K562 (cell line): ENCODE measurements at regions not wholly inside any gene's neighbourhood (a gene's known extent, or its start where the extent isn't known, plus 50 kb on each side); places are given as distances from the start of the nearest gene placed in this dataset.
A peak's percentile ranks its signal among the peaks of the same experiment; 100 is the strongest.

ENCODE experiments used
- ATAC-seq: fragments of 200-7000 bp; cut with Tn5 transposase; 3 replicates; pipeline ENCODE4 v1.9.1; 2020; ENCODE audit warnings: moderate library complexity
- BruUV-seq: library from RNA; stranded (reverse); fragments of 400-500 nt; replicated peaks from 2 replicates; lab custom pipeline; 2021; lab: Mats Ljungman, UMichigan
- CTCF ChIA-PET: fragments of 300-600 bp; formaldehyde crosslinking; extraction: SDS; loops from one replicate; lab custom pipeline; 2021; ENCODE audit warnings: low intra/inter-chr PET ratio; lab: Yijun Ruan, JAX
- POLR2A ChIA-PET: fragments of 300-600, 350-650 bp; sonication (Branson Sonifier 250); formaldehyde crosslinking; extraction: SDS; loops from one replicate; lab custom pipeline; 2021; ENCODE audit warnings: antibody characterized with exemption, inconsistent platforms; lab: Yijun Ruan, JAX
- DNase-seq, 4 experiments: peaks; one replicate each; pipeline versions ENCODE4 v3.0.0 to v3.0.0-alpha.2; 2011 to 2018; ENCODE audit warnings: low spot score in 3 of 4, mixed read lengths in 3 of 4; ENCODE audit errors: extremely low read depth in 1 of 4
- FAIRE-seq: peaks from 2 replicates; lab custom pipeline; 2011; peaks lifted over from hg19 to GRCh38; lab: Jason Lieb, UNC
- H2AFZ ChIP-seq: 2 replicates; pipeline ENCODE4 v1.6.0; 2011; ENCODE audit warnings: low read depth, low read length, control low read depth, inconsistent platforms
- H3K27ac ChIP-seq: fragments of 200-600 bp; 3 replicates; pipeline ENCODE4 v1.8.0; 2011; ENCODE audit warnings: low read depth, mild to moderate bottlenecking, control low read depth, inconsistent platforms, low read length, moderate library complexity, mixed read lengths; ENCODE audit errors: extremely low read depth
- H3K27me3 ChIP-seq, 2 experiments: fragments of 300-600 bp in 1 of 2; 2 replicates in 1 of 2; 3 replicates in 1 of 2; pipeline versions ENCODE4 v1.6.0 to v1.8.0; 2011; ENCODE audit warnings: inconsistent platforms in 2 of 2, low read length in 2 of 2, mild to moderate bottlenecking in 1 of 2, mixed read lengths in 1 of 2, moderate library complexity in 1 of 2; ENCODE audit not compliant: control insufficient read depth in 2 of 2, insufficient read depth in 2 of 2
- H3K36me3 ChIP-seq: fragments of 300-600 bp; 3 replicates; pipeline ENCODE4 v1.8.0; 2011; ENCODE audit warnings: mild to moderate bottlenecking, low read length, inconsistent platforms; ENCODE audit not compliant: control insufficient read depth, insufficient read depth
- H3K4me1 ChIP-seq, 2 experiments: fragments of 200-600 bp in 1 of 2; replicated peaks in 1 of 2; 2 replicates in 1 of 2; 3 replicates in 1 of 2; pipeline versions ENCODE4 v1.5.1 to v1.8.0; 2011; ENCODE audit warnings: inconsistent platforms in 2 of 2, low read length in 2 of 2, mild to moderate bottlenecking in 1 of 2, mixed read lengths in 1 of 2, moderate library complexity in 1 of 2; ENCODE audit not compliant: control insufficient read depth in 2 of 2, insufficient read depth in 2 of 2
- H3K4me2 ChIP-seq: 2 replicates; pipeline ENCODE4 v1.6.1; 2011; ENCODE audit warnings: low read length, control low read depth, inconsistent platforms, mixed read lengths; ENCODE audit not compliant: insufficient read depth
- H3K4me3 ChIP-seq: fragments of 200-600 bp; sonication (generic), shearing (Covaris generic); 2 replicates; pipeline ENCODE4 v1.5.1; 2016; ENCODE audit warnings: control low read depth, inconsistent platforms
- H3K79me2 ChIP-seq: fragments of 200-600 bp; 3 replicates; pipeline ENCODE4 v1.8.0; 2011; ENCODE audit warnings: low read length, inconsistent platforms; ENCODE audit not compliant: control insufficient read depth, insufficient read depth
- H3K9ac ChIP-seq, 2 experiments: 2 replicates each; pipeline versions ENCODE4 v1.6.0 to v1.6.1; 2011; ENCODE audit warnings: low read depth in 2 of 2, low read length in 2 of 2, control low read depth in 1 of 2, inconsistent platforms in 1 of 2, mild to moderate bottlenecking in 1 of 2, mixed read lengths in 1 of 2; ENCODE audit not compliant: insufficient read depth in 1 of 2
- H3K9me1 ChIP-seq: one replicate; pipeline ENCODE4 v1.6.0; 2011; ENCODE audit warnings: inconsistent platforms, mild to moderate bottlenecking, low read length, moderate library complexity; ENCODE audit not compliant: control insufficient read depth, insufficient read depth
- H3K9me3 ChIP-seq: replicated peaks from 2 replicates; pipeline ENCODE4 v1.5.1; 2011; ENCODE audit warnings: low read depth, low read length, inconsistent platforms; ENCODE audit not compliant: control insufficient read depth, insufficient read depth
- H4K20me1 ChIP-seq: replicated peaks from 2 replicates; pipeline ENCODE4 v1.6.1; 2011; ENCODE audit warnings: low read length, inconsistent platforms, mixed read lengths; ENCODE audit not compliant: control insufficient read depth, insufficient read depth
- PYGO2 ChIP-seq: fragments of 450-650 bp; IDR thresholded peaks from 2 replicates; pipeline ENCODE4 v1.6.1; 2016; ENCODE audit warnings: mild to moderate bottlenecking, missing genetic modification characterization, moderate library complexity, missing compliant biosample characterization
- RAD21 ChIP-seq, 2 experiments: fragments of 250-450 bp in 1 of 2; fragments of 450-650 bp in 1 of 2; sonication (Bioruptor Pico) in 1 of 2; formaldehyde crosslinking in 1 of 2; IDR thresholded peaks in 1 of 2; conservative IDR thresholded peaks in 1 of 2; 2 replicates each; pipeline versions ENCODE4 v1.4.0 to v1.8.0; 2020 to 2022; ENCODE audit warnings: mild to moderate bottlenecking in 2 of 2, moderate library complexity in 1 of 2
- RBM15 ChIP-seq: fragments of 200-400 bp; formaldehyde crosslinking; IDR thresholded peaks from 2 replicates; pipeline ENCODE4 v1.6.1; 2018; ENCODE audit warnings: mild to moderate bottlenecking, low read length, moderate library complexity; ENCODE audit not compliant: insufficient read depth
- WGBS: fragments of 100-300 bp; shearing (Covaris generic); methylation state at CpG from one replicate; pipeline ENCODE4 v1.1.6; 2016; ENCODE audit warnings: low coverage, mixed read lengths; ENCODE audit not compliant: insufficient coverage; ENCODE audit errors: missing lambda C conversion rate; 5-methylcytosine and 5-hydroxymethylcytosine counted together
- in situ Hi-C: fragments of 300-500 bp; cut with MboI; formaldehyde crosslinking; loops from 4 replicates; pipeline ENCODE4 v1.15.0; 2018; ENCODE audit warnings: inconsistent platforms, mixed read lengths
- intact Hi-C: fragments of 100-400 bp; cut with micrococcal nuclease; formaldehyde crosslinking; loops from 2 replicates; pipeline ENCODE4 v1.14.2; 2022
- TF ChIP-seq, protein P1 (sequence below), 2 experiments: fragments of 450-650 bp; IDR thresholded peaks; 2 replicates each; pipeline ENCODE4 v1.6.1; 2016; ENCODE audit warnings: mild to moderate bottlenecking in 2 of 2, borderline replicate concordance in 1 of 2, low read depth in 1 of 2, moderate library complexity in 1 of 2
- TF ChIP-seq, protein P2 (sequence below), 3 experiments: IDR thresholded peaks in 2 of 3; conservative IDR thresholded peaks in 1 of 3; 2 replicates each; pipeline ENCODE4 v1.5.1; 2011 to 2012; ENCODE audit warnings: low read length in 3 of 3, mild to moderate bottlenecking in 3 of 3, control low read depth in 2 of 3, improper control_type of control experiment in 1 of 3, inconsistent platforms in 1 of 3, low read depth in 1 of 3, mixed read lengths in 1 of 3, moderate library complexity in 1 of 3; ENCODE audit not compliant: insufficient read depth in 2 of 3
- TF ChIP-seq, protein P3 (sequence below): sonication (generic); formaldehyde crosslinking; IDR thresholded peaks from 2 replicates; pipeline ENCODE4 v1.8.1; 2023; ENCODE audit warnings: mild to moderate bottlenecking, missing genetic modification reagents

DNA sequence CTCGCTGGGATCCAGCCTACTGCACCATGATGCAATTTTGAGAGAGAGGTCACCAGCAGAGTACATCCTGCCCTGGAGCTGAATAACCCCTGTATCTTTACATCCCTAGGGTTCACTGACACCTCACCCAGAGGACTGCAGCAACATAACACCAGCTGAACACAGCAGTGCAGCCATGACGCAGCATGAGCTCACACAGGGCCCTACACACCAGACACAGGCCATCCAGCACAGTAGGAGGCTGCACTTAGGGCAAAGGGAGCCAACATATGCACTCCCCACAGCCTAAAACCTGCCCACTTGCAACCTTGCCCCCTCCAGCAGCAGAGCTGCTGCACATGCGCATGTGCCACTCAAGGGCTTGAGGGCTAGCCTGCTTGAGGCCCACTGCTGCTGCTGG, 157.3 kb upstream of the SMARCA2 start (continued):
- TF ChIP-seq, protein P1, sequence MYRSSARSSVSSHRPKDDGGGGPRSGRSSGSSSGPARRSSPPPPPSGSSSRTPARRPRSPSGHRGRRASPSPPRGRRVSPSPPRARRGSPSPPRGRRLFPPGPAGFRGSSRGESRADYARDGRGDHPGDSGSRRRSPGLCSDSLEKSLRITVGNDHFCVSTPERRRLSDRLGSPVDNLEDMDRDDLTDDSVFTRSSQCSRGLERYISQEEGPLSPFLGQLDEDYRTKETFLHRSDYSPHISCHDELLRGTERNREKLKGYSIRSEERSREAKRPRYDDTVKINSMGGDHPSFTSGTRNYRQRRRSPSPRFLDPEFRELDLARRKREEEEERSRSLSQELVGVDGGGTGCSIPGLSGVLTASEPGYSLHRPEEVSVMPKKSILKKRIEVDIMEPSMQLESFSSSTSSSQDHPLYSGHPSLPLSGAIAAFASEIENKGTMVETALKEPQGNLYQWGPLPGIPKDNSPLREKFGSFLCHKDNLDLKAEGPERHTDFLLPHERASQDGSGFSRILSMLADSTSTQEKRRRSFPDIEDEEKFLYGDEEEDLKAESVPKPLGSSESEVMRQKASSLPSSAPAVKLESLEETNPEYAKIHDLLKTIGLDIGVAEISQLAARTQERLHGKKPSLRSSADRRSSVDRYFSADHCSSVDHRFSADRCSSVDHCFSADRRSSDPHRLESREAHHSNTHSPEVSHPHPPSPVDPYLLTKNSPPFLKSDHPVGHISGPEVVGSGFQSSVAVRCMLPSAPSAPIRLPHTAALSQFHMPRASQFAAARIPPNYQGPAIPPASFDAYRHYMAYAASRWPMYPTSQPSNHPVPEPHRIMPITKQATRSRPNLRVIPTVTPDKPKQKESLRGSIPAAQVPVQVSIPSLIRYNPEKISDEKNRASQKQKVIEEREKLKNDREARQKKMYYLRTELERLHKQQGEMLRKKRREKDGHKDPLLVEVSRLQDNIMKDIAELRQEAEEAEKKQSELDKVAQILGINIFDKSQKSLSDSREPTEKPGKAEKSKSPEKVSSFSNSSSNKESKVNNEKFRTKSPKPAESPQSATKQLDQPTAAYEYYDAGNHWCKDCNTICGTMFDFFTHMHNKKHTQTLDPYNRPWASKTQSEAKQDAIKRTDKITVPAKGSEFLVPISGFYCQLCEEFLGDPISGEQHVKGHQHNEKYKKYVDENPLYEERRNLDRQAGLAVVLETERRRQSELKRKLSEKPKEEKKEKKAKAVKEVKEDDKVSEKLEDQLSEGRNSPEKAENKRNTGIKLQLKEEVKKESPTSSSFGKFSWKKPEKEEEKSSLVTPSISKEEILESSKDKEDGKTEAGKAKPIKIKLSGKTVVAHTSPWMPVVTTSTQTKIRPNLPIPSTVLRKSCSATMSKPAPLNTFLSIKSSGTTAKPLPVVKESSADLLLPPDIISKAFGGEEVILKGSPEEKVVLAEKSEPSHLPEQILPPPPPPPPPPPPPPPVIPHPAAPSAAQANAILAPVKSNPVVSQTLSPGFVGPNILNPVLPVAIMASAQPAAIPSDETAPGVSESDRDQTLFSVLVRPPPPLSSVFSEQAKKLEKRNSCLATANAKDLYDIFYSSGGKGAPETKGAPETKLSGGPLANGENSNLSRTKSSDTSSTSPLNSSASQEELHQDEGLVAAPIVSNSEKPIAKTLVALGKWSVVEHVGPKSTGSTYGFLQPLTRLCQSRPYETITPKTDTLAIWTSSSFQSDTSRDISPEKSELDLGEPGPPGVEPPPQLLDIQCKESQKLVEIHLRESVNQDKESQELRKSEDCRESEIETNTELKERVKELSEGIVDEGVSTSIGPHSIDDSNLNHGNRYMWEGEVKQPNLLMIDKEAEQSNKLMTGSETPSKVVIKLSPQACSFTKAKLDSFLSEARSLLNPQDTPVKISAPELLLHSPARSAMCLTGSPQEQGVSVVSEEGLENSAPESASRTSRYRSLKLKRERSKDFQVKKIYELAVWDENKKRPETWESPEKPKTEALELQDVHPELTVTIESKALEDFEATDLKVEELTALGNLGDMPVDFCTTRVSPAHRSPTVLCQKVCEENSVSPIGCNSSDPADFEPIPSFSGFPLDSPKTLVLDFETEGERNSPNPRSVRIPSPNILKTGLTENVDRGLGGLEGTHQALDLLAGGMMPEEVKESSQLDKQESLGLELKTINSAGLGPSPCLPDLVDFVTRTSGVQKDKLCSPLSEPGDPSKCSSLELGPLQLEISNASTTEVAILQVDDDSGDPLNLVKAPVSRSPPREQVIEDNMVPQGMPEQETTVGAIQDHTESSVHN (IDR thresholded peaks at IDR 0.05; ENCODE audit: borderline replicate concordance in 1 of 2, low read depth in 1 of 2): no peak

DNA sequence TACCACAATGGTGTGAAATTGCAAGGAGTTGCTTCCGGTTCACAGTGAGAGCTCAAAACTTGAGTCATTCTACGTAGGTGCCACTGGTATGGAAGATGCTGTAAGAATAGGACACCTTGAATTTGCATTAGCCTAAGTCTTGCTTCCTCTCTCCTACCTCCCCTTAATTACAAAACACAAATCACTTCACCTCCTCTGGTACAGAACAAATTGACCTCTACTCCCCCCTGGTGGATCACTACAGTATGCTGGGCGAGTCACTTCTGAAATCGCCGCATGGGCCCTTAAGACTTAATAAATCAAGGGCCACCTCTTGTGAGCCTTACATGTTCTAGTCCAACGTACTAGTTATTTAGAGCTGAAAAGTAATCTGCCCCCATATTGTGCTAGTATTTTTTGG, 145.3 kb upstream of the SMARCA2 start:
- intact Hi-C loops (loop anchor here (10.0 kb wide), 1 partner anchor 985 kb away; no protein-coding TSS in a partner anchor), in situ Hi-C loops (no loop called here)
- no peak overlapping the region for H3K4me3 ChIP-seq
- H3K79me2 ChIP-seq: no peaks in the 10 kb centered on the region
- TF ChIP-seq, protein P2, sequence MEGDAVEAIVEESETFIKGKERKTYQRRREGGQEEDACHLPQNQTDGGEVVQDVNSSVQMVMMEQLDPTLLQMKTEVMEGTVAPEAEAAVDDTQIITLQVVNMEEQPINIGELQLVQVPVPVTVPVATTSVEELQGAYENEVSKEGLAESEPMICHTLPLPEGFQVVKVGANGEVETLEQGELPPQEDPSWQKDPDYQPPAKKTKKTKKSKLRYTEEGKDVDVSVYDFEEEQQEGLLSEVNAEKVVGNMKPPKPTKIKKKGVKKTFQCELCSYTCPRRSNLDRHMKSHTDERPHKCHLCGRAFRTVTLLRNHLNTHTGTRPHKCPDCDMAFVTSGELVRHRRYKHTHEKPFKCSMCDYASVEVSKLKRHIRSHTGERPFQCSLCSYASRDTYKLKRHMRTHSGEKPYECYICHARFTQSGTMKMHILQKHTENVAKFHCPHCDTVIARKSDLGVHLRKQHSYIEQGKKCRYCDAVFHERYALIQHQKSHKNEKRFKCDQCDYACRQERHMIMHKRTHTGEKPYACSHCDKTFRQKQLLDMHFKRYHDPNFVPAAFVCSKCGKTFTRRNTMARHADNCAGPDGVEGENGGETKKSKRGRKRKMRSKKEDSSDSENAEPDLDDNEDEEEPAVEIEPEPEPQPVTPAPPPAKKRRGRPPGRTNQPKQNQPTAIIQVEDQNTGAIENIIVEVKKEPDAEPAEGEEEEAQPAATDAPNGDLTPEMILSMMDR (IDR thresholded peaks at IDR 0.05 in 2 of 3, conservative IDR thresholded peaks at IDR 0.05 in 1 of 3; ENCODE audit: insufficient read depth in 2 of 3, low read depth in 1 of 3, low read length in 3 of 3): peak; percentile 35 to 45 (median 38); a peak in 5 of 6 replicates
- TF ChIP-seq PYGO2 (tag) (no peak), RAD21 (CRISPR knock-in tag; conservative IDR thresholded peaks at IDR 0.05 in 1 of 2, IDR thresholded peaks at IDR 0.05 in 1 of 2) (peak in 1 of 2 experiments; percentile 45; a peak in 2 of 4 replicates), RBM15 (no peak)
- TF ChIP-seq, protein P3, sequence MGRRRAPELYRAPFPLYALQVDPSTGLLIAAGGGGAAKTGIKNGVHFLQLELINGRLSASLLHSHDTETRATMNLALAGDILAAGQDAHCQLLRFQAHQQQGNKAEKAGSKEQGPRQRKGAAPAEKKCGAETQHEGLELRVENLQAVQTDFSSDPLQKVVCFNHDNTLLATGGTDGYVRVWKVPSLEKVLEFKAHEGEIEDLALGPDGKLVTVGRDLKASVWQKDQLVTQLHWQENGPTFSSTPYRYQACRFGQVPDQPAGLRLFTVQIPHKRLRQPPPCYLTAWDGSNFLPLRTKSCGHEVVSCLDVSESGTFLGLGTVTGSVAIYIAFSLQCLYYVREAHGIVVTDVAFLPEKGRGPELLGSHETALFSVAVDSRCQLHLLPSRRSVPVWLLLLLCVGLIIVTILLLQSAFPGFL: no peak
- BruUV-seq: no TSS peak
- no peaks in the 10 kb centered on the region for H3K9me3 ChIP-seq
- peak; percentile 10 to 36 (median 13) for DNase-seq
- H3K27ac ChIP-seq: no peak overlapping the region
- POLR2A ChIA-PET: no interaction called here
- peak; percentile 77 for ATAC-seq
- no peak overlapping the region for H2AFZ ChIP-seq
- H3K9me1 ChIP-seq: no peaks in the 10 kb centered on the region
- no peak overlapping the region for H3K9ac ChIP-seq
- H3K27me3 ChIP-seq: no peaks in the 10 kb centered on the region
- CTCF ChIA-PET: no interaction called here
- 4% methylated on average over 6 of the region's 6 CpGs for WGBS
- no peaks in the 10 kb centered on the region for H3K4me1 ChIP-seq
- H4K20me1 ChIP-seq: no peaks in the 10 kb centered on the region
- H3K36me3 ChIP-seq: no peaks in the 10 kb centered on the region
- FAIRE-seq: peak; percentile 42
- H3K4me2 ChIP-seq: no peak overlapping the region
